ENCODE measurements at regions not wholly inside any gene's neighbourhood (a gene's known extent, or its start where the extent isn't known, plus 50 kb on each side); places are given as distances from the start of the nearest gene placed in this dataset.

DNA sequence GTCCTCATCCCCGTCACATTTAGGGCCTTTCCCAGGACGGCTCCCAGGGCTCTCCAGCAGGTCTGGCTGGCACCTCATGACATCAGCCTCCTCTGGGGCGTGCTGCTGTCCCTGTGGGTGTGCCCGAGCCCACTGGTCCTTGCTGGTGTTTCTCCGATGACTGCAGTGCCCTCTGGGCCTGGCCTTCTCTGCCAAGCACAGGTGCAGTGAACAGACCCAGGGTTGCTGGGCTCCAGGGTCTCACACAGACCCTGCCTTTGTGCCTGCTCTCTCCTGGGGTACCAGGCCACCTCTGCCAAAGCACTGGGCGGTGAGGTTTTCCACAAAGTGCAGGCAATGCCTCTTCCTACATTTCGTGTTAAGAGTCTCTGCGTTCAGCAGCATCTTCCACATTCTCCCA is 246.1 kb downstream of the ACKR3 start (continued):
- TF ChIP-seq FOSL1 (IDR thresholded peaks at IDR 0.05; ENCODE audit: insufficient read depth, low read depth, low read length): no peak
- TF ChIP-seq KDM1A (IDR thresholded peaks at IDR 0.05; ENCODE audit: borderline replicate concordance, low read length): no peak
- TF ChIP-seq POU5F1 (IDR thresholded peaks at IDR 0.05; ENCODE audit: low read depth, low read length): no peak
- TF ChIP-seq, protein P1, sequence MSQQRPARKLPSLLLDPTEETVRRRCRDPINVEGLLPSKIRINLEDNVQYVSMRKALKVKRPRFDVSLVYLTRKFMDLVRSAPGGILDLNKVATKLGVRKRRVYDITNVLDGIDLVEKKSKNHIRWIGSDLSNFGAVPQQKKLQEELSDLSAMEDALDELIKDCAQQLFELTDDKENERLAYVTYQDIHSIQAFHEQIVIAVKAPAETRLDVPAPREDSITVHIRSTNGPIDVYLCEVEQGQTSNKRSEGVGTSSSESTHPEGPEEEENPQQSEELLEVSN (IDR thresholded peaks at IDR 0.05): no peak
- no peak for TF ChIP-seq MAFK (IDR thresholded peaks at IDR 0.05; ENCODE audit: low read depth, low read length)
- no peak for TF ChIP-seq TCF12 (IDR thresholded peaks at IDR 0.05; ENCODE audit: low read depth, low read length)

Data from H1 (cell line).